Spleen (tissue), 11 donors: ENCODE measurements at regions not wholly inside any gene's neighbourhood (a gene's known extent, or its start where the extent isn't known, plus 50 kb on each side); places are given as distances from the start of the nearest gene placed in this dataset.

Experiments
- DNase-seq: peaks from one replicate; pipeline ENCODE4 v3.0.0-alpha.2; 2020
- H3K27ac ChIP-seq, 8 donors: fragments of 200-600 bp; sonication (generic) in 7 of 8; 1 replicate in 4 of 8; 2 replicates in 4 of 8; pipeline versions ENCODE4 v1.5.0 to v1.8.0; 2016 to 2021; ENCODE audit warnings: inconsistent platforms in 4 of 8, mild to moderate bottlenecking in 4 of 8, moderate library complexity in 1 of 8
- H3K27me3 ChIP-seq, 7 donors: fragments of 200-600 bp; sonication (generic) in 6 of 7; replicated peaks in 1 of 7; 1 replicate in 4 of 7; 2 replicates in 3 of 7; pipeline versions ENCODE4 v1.5.0 to v1.8.0; 2016 to 2021; ENCODE audit warnings: inconsistent platforms in 3 of 7, mild to moderate bottlenecking in 1 of 7
- H3K36me3 ChIP-seq, 6 donors: fragments of 200-600 bp; sonication (generic) in 5 of 6; 1 replicate in 4 of 6; 2 replicates in 2 of 6; pipeline versions ENCODE4 v1.5.0 to v1.8.0; 2016 to 2021; ENCODE audit warnings: inconsistent platforms in 2 of 6
- H3K4me1 ChIP-seq, 6 donors: fragments of 200-600 bp; sonication (generic) in 5 of 6; 1 replicate in 3 of 6; 2 replicates in 3 of 6; pipeline versions ENCODE4 v1.5.0 to v1.8.0; 2016 to 2021; ENCODE audit warnings: inconsistent platforms in 3 of 6
- H3K4me3 ChIP-seq, 8 donors: fragments of 200-600 bp; sonication (generic) in 7 of 8; 1 replicate in 4 of 8; 2 replicates in 4 of 8; pipeline versions ENCODE4 v1.5.0 to v1.8.0; 2016 to 2021; ENCODE audit warnings: inconsistent platforms in 4 of 8, mild to moderate bottlenecking in 4 of 8, moderate library complexity in 2 of 8
- H3K9me3 ChIP-seq, 8 donors: fragments of 200-600 bp; sonication (generic) in 7 of 8; 1 replicate in 4 of 8; 2 replicates in 4 of 8; pipeline versions ENCODE4 v1.5.0 to v1.8.0; 2016 to 2021; ENCODE audit warnings: inconsistent platforms in 4 of 8
- CTCF ChIP-seq, 11 experiments: fragments of 200-600 bp in 7 of 11; fragments of 450-650 bp in 4 of 11; sonication (generic) in 4 of 11; IDR thresholded peaks in 8 of 11; conservative IDR thresholded peaks in 3 of 11; 1 replicate in 7 of 11; 2 replicates in 4 of 11; pipeline versions ENCODE4 v1.4.0 to v1.8.0; 2016 to 2021; ENCODE audit warnings: antibody characterized with exemption in 11 of 11, inconsistent platforms in 4 of 11, mild to moderate bottlenecking in 1 of 11
- POLR2A ChIP-seq, 3 donors: fragments of 450-650 bp; IDR thresholded peaks; one replicate each; pipeline ENCODE4 v1.5.1; 2017; ENCODE audit warnings: antibody characterized with exemption in 3 of 3, mild to moderate bottlenecking in 1 of 3
- POLR2AphosphoS5 ChIP-seq, 3 donors: sonication (generic); formaldehyde crosslinking; IDR thresholded peaks; one replicate each; pipeline ENCODE4 v1.5.1; 2017; ENCODE audit warnings: antibody characterized with exemption in 3 of 3
- WGBS, 5 donors: extraction: QIAGEN DNeasy Blood & Tissue Kit in 3 of 5; methylation state at CpG; one replicate each; pipeline versions ENCODE4 v1.1.5 to v1.1.7; 2013 to 2018; 5-methylcytosine and 5-hydroxymethylcytosine counted together
- intact Hi-C: fragments of 100-400 bp; cut with DNase I; formaldehyde crosslinking; loops from one replicate; pipeline ENCODE4 v1.15.0; 2023; ENCODE audit warnings: low total_unique reads
- donor health status: healthy with polysubstance abuse.
- donor health status: DM: no; HTN: no; CAD: no; lungs with moderate emphysema.
- donor health status: DM: no; HTN: no; CAD: no.
- donor health status: Bipolar disorder and iron deficiency.
- donor health status: healthy.
- donor health status: DM: no; HTN: no; CAD: no.
- donor health status: DM: yes; HTN: yes; CAD: no.

GRCh38 chr13:63516124-63516523 is 2100.5 kb upstream of the PCDH20 start:
- intact Hi-C loops = no loop called here
- Histone ChIP-seq H3K4me1 (no peaks in the 10 kb centered on the region), H3K27ac (no peak overlapping the region), H3K36me3 (no peaks in the 10 kb centered on the region), H3K27me3 (no peaks in the 10 kb centered on the region), H3K9me3 (peaks cover 0 to 12% (median 0%) of the 10 kb centered on the region in 8 donors), H3K4me3 (no peak overlapping the region)
- no peak for DNase-seq
- TF ChIP-seq POLR2AphosphoS5 (IDR thresholded peaks at IDR 0.05) (no peak), CTCF (IDR thresholded peaks at IDR 0.05 in 8 of 11, conservative IDR thresholded peaks at IDR 0.05 in 3 of 11) (no peak), POLR2A (IDR thresholded peaks at IDR 0.05) (no peak)
- WGBS, 5 donors = 70 to 91% (median 82%) methylated on average over 1 of the region's 1 CpG

DNA sequence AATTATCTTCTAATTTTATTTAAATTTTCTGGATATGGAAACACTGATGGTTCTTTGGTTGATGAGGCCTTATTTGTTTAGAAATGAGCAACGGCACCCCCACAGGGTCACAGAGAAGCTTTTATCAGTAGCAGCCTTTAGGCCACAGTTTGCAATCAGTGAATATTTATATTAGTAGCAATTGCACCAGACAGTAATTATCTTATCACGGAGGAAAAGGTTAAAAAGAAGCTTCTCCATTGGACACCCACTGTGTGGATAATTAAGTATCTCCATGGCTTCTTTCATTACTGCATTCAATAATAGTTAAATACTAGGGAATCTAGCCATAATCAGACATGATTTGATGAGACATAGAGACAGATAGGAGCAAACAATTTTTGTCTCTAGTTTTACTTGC is 2099.2 kb upstream of the PCDH20 start:
- H3K4me3 ChIP-seq = no peak overlapping the region
- H3K27ac ChIP-seq = no peak overlapping the region
- 53 to 79% (median 66%) methylated on average over 2 of the region's 2 CpGs for WGBS, 5 donors
- intact Hi-C loops = no loop called here
- no peaks in the 10 kb centered on the region for H3K4me1 ChIP-seq
- DNase-seq = no peak
- peaks cover 0 to 12% (median 0%) of the 10 kb centered on the region in 8 donors for H3K9me3 ChIP-seq
- H3K36me3 ChIP-seq = no peaks in the 10 kb centered on the region
- no peaks in the 10 kb centered on the region for H3K27me3 ChIP-seq
- no peak for TF ChIP-seq POLR2AphosphoS5 (IDR thresholded peaks at IDR 0.05)
- TF ChIP-seq POLR2A (IDR thresholded peaks at IDR 0.05) = no peak
- TF ChIP-seq CTCF (IDR thresholded peaks at IDR 0.05 in 8 of 11, conservative IDR thresholded peaks at IDR 0.05 in 3 of 11) = no peak

GRCh38 chr13:63512095-63512494 is 2096.4 kb upstream of the PCDH20 start:
- no peaks in the 10 kb centered on the region for H3K36me3 ChIP-seq
- H3K27me3 ChIP-seq = no peaks in the 10 kb centered on the region
- TF ChIP-seq POLR2A (IDR thresholded peaks at IDR 0.05) = no peak
- no peak for TF ChIP-seq CTCF (IDR thresholded peaks at IDR 0.05 in 8 of 11, conservative IDR thresholded peaks at IDR 0.05 in 3 of 11)
- TF ChIP-seq POLR2AphosphoS5 (IDR thresholded peaks at IDR 0.05) = no peak
- intact Hi-C loops = no loop called here
- no peak for DNase-seq
- H3K4me1 ChIP-seq = no peaks in the 10 kb centered on the region
- no peak overlapping the region for H3K27ac ChIP-seq
- H3K9me3 ChIP-seq = peaks cover 0 to 12% (median 0%) of the 10 kb centered on the region in 8 donors
- no peak overlapping the region for H3K4me3 ChIP-seq
- 77 to 90% (median 84%) methylated on average over 8 of the region's 8 CpGs for WGBS, 5 donors

DNA sequence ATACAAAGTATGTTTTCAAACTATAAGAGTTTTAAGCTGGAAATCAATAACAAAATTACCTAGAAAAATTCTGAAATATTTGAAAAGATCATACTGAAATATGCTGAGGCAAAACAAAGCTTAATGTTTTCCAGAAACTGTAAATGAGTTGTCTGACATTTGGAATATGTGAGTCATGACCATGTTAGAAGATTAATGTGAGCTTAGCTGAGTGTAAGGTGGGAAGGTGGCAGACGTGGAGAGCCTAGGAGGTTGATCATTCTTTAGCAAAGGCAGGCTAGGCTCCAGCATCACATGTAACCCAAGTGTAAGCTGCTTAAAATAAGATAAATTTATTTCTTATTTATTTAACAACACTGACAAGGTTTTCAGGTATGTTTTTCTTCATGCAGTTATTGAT is 2086.1 kb upstream of the PCDH20 start:
- Histone ChIP-seq H3K27me3 (no peaks in the 10 kb centered on the region), H3K4me1 (no peaks in the 10 kb centered on the region), H3K27ac (no peak overlapping the region), H3K4me3 (no peak overlapping the region), H3K36me3 (no peaks in the 10 kb centered on the region), H3K9me3 (peaks cover 0 to 38% (median 22%) of the 10 kb centered on the region in 8 donors)
- 18 to 45% (median 29%) methylated on average over 1 of the region's 1 CpG for WGBS, 5 donors
- DNase-seq = no peak
- no peak for TF ChIP-seq CTCF (IDR thresholded peaks at IDR 0.05 in 8 of 11, conservative IDR thresholded peaks at IDR 0.05 in 3 of 11)
- no peak for TF ChIP-seq POLR2A (IDR thresholded peaks at IDR 0.05)
- TF ChIP-seq POLR2AphosphoS5 (IDR thresholded peaks at IDR 0.05) = no peak
- intact Hi-C loops = no loop called here
